ENCODE measurements at regions not wholly inside any gene's neighbourhood (a gene's known extent, or its start where the extent isn't known, plus 50 kb on each side); places are given as distances from the start of the nearest gene placed in this dataset.

DNA sequence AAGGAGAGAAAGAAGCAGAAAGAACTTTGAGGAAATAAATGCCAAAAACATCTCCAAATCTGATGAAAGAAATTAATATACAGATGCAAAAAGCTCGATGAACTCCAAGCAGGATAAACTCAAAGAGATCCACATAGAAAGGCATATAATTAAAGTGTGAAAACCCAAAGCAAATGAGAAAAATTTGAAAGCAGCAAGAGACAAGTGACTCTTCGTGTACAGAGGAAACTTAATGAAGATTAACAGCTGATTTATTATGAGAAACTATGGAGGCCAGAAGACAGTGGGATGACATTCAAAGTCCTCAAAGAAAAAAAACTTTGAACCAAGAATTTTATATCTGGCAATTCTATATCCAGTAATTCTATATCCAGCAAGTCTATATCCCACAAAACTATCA is 163.0 kb upstream of the TMCC3 start:
- no peak for DNase-seq

DNA sequence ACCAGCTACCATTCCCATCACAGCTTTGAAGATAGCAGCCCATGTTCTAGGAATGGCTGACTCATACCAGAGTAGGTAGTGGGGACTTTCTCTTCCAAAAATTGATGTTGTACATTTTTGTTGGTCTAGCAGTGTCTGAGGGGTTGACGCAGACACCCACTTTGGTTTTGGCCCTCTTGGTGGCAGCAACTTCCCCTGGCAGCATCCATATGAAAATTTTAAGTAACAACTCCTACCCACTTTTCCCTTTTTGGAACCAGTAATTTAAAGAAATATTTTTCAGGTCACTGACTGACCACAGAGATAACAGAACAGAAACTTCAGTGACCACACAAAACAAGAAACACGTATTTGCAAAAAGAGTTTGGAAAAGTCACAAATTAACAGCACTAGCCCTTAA is 162.0 kb upstream of the TMCC3 start:
- DNase-seq = no peak

DNA sequence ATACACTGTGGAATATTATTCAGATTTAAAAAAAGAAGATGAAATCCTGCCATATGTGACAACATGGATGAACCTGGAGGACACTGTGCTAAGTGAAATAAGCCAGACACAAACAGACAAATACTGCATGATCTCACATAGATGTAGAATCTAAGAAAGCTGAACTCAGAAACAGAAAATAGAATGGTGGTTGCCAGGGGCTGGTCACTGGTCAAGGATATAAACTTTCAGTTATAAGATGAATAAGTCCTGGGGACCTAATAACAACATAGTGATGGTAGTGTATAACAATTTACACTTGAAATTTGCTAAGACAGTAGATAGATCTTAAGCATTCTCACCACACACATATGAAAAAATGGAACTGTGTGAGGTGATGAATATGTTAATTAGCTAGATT is 161.3 kb upstream of the TMCC3 start:
- no peak for DNase-seq

DNA sequence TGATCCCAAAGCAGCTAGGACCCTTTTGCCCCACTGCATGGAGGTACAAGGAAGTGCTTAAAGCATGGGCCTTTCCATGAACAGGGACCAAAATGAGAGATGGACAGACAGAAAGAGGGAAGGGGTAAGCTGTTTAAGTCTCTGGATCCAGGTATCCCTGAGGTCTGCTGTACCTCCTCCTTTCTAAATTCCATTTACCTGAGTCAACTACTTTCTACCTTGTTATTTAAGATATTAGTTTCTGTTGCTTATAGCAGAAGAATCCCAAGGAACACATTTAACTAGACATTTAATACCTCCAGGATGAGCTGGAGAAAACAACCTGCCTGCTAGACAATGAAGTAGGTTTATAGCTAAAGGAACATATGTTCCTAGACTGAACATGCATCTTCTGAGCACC is 157.6 kb upstream of the TMCC3 start:
- no peak for DNase-seq

DNA sequence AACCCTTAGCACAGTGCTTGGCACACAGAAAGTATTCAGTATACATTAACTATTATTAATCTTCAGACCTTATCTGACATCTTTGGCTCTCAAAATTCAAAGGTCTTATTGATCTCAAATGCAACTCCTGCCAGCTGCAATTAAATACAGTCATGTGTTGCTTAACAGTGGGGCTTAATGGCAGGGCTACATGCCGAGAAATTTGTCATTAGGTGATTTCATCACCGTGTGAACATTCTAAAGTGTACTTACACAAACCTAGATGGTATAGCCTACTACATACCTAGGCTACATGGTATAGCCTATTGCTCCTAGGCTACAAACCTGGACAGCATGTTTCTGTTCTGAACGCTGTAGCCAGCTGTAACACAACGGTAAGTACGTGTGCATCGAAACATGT is 156.3 kb upstream of the TMCC3 start:
- no peak for DNase-seq

DNA sequence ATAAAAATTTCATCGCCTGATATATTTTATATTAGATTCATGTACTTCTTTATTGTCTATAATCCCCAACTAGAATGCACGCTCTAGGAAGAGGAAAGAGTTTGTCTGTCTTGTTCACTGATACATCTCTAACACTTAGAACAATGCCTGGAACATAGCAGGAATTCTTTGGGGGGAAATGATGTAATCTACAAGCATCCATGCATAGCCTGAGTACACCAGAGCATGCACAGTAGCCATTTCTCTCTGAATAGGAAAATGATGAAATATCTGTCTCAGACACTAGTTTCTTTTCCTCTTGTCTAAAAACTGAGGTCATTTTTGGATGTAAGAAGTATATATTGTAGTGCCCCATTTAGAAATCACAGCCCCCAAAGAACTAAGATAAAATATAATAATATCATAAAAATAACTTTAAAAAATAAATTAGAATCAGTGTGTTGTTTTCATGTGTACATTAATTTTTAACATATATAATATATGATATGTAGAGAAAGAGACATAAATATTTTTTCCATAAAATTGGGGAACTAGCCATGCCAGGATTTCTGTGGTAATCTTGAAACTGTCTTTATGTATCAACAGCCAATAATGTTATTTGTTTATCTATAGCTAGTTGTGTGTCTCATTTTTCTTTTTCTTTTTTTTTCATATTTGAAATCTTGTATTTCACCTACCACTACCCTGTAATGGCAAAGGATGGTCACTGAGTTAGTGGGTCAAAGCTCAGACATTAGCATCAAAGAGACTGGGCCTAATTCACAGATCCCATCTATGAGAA is 155.6 kb upstream of the TMCC3 start:
- DNase-seq = no peak

DNA sequence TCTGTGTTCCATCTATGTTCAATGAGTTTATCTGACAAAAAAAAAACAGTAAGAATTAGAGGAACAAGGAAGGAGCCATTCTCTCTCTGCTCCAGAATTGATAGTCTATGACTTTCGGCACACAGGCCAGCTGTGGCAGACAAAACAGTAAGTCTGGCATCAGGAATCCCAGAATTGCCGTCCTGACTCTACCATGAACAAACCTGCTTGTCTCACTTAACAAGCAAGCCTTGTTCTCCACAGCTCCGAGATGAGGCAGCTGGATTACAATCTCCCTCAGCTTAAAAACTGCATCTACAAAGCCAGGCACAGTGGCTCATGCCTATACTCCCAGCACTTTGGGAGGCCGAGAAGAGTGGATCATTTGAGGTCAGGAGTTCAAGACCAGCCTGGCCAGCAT is 153.6 kb upstream of the TMCC3 start:
- no peak for DNase-seq

DNA sequence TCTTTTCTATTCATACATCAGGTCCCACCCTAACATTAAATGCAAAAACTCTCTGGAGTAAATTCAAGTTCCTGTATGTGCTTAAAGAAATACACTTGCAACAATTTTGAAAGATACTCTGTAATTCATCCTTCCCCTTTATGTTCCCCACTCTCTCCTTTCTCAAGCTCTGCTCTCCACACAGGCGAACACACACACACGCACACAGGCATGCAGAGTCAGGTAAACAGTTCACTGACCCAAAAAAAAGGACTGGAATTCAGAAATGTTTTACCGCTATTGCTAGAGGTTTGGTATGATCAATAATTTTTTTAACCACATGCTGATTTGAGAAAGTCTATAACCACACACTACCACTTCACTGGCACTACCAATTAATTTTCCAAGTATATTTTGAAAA is 152.4 kb upstream of the TMCC3 start:
- DNase-seq = no peak

DNA sequence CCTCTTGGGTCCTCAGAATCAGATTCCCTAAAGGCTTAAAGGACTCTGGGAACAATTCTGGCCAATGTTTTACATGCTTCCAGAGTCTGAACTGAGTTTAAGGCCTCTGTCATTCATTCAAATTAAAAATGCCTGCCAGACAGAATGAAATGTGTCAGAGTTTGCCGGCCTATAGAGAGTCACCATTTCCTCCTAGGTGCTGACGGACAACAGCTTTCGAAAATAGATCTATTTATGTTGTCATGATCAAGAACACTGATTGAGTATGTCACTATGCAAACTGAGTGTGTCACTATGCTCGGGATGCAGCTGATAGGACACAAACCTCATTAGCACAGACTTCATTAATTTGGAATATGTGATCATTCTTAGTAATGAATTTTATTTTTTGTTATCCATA is 151.4 kb upstream of the TMCC3 start:
- no peak for DNase-seq

DNA sequence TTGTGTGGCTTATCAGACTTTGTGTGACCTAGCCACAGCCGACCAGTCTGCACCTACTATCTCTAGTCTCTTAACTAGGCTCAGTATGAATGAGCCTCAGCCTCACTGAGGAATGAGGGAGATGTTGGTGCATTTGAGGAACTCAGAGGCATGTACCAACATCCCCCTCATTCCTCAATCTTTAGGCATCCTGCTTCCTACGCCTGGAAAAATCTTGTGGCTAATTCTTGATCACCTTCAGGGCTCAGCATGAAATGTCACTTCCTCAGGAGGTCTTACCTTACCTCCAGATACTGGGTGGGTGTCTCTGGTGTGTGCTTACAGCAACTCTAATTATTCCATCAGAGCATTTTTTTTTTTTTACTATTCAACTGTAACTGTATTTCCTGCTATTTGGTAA is 148.8 kb upstream of the TMCC3 start:
- DNase-seq = no peak

DNA sequence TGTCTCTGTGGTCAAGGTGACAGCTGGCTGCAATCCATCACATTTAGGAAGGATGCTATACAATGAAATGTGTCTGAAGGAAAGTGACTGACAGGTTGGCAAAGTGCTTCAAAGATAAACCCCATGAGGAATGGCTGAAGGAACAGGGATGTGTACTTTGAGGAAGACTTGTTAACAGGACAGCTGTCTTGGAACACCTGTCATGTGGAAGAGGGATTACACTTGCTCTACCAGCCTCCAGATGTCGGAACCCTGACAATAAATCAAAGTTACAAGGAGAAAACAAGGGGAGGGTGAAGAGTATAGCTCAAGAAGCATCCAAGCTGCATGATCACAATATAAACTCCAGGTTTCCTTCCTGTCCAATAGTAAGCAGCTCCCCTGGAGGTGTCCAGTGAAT is 147.8 kb upstream of the TMCC3 start:
- no peak for DNase-seq

DNA sequence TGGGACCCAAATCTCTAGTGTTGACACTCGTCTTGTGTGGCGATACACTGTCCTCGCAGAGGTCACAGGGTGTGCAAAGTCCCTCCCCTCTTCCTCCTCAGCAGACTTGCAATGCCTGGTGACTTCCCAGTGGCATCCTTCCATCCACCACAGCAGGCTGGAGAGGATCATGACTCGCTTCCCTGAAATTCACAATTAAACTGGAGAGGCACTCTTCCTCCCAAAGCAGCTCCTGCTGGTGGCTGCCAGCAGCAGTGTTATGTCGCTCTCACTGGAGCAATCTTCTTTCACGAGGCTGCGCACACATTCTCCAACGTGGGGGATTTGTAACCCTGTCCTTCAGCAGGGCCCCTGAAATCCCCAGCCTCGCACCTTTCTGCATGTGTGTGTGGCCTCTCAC is 145.2 kb upstream of the TMCC3 start:
- no peak for DNase-seq

DNA sequence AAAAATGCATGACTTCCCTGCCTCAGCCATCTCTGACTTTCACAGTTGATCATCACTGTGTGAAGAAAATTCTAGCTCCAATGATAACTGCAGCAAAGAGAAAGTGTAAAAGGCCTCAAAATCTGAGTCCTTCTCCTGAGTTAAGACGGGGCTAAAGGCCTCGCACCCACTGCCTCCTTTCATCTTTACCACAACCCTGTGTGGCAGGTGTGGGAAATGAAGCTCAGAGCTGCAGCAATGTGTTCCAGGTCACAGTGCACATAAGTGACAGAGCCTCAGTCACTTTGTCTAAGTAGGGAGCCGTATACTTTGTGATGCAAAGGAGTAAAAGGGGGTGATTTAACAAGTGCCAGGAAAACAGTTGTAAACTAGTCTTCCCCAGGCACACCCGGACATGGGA is 144.7 kb upstream of the TMCC3 start:
- no peak for DNase-seq

DNA sequence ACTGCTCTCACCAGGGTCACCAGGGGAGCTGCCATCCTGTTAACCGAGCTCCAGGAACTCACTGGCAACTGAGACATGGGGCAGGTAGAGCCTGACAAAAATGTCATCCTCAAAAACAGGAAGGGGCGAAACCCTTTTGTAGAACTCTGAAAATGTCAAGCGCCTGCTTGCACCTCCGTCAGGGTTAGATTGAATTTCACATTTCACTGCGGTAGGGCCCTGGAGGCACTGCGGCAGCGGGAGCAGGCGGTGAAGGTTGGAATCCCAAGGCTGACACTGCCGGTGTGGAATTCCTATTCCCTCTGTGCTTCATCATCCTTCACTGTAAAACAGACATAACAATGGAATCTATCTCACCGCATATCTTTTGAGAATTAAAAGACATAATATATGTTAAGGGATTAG is 142.8 kb upstream of the TMCC3 start:
- DNase-seq = no peak

DNA sequence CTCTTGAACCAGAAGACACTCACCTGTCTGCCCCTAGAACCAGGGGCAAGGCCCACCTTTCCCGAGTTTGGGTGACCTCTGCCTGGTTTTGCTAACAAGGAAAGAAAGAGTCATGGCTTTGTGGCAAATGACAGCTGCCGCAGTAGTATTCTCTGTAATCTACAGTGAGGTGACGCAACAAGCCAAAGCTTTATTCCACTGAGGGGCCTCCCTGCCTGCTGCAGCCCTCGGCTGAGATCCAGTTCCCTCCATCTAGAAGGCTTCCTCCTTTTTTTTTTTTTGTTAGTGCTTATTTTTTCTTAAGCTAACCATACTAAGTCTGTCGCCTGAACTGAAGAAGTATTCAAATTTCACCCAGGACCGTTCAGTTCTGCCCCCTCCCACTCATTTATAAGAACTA is 142.3 kb upstream of the TMCC3 start:
- no peak for DNase-seq

DNA sequence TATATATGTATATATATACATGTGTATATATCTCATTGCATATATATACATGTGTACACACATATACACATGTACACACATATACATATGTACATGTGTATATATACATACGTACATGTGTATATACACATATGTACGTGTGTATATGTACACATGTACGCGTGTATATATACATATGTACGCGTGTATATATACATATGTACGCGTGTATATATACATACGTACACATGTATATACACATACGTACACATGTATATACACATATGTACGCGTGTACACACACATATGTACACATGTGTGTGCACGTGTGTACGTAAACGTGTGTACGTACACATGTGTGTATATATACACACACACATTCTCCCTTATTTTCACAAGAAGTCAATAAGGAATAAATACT is 141.6 kb upstream of the TMCC3 start:
- DNase-seq = no peak

DNA sequence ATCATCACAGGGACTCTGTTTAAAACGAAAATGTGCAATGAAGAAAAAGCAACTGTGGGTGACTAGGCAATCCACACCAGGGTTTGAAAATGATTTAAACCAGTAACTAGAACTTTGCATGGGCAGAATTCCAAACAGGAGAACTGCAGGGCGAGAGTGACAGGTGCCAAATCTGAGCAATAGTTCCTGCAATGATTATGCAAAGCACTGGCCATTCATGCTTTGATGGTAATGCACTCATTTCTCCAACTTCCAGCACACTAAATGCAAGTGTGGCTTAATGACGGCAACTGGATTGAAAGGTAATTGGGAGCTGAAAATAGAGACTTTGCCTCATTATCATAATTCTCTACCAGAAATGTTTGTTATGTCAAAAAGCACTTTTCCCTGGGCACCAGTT is 140.5 kb upstream of the TMCC3 start:
- DNase-seq = no peak

DNA sequence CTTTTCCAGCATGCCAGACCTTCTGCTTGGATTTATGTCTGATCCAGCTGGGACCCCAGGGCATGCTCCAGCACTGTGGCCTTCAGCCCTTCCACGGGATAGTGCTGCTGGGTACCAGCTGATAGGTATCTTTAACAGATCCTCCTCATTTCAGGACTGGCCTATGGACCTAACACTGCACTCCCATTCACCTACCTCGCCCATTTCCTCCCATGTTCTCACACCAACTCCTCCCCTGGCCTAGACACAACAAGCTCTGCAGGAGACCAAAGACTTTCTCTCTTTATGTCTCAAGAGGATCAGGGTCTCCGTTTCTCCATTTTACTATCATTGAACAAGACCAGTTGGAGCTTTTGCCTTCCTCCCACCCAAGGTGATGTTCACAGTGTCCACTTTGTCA is 140.0 kb upstream of the TMCC3 start:
- DNase-seq = no peak

DNA sequence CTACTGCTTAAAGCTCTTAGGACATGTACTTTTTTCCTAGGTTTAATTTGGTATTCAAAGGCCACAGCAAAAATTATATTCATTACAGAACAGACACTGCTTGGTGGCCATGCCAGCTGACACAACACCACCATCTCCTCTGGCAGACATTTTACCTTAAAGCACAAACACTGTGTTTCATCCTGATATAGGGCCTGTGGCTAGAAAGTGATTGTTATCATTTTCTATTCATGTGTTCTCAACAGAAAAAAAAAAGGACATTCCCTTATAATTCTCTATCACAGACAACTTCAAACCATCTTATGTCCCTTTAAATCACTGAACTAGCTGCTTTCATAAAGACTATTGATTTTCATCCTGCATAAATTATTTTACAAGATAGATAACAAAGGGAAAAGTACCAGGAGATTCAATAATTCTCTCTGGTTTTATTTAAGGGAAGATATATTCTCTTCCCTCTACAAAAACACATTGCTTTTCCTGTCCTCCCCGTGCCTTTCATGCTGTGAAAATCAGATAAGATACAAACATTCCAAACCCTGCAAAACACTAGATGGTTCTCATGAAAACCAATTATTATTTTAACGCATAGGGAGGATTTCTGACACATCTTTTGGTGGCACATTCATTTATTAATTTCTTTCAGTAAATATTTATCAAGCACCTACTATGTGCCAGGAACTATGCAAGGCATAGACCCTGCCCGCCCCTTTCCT is 139.3 kb upstream of the TMCC3 start:
- DNase-seq = no peak

DNA sequence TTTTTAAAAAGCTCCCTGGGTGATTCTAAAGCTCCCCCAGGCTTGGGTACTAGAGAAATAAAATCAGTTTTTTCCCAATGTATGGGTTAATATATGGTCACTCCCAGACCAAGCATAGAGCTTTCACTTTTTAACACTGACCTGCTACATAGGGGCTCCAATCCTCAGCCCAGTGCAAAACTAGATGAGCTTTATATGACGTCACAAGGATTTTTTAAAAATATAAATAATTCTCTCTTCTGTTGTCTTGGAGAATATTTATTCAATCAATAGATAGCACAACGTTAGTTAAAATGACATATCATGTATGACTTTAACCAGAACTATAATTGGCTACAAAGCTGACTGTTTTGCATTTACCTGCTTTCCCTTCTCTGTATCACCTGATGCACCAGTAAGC is 137.9 kb upstream of the TMCC3 start:
- DNase-seq = no peak

DNA sequence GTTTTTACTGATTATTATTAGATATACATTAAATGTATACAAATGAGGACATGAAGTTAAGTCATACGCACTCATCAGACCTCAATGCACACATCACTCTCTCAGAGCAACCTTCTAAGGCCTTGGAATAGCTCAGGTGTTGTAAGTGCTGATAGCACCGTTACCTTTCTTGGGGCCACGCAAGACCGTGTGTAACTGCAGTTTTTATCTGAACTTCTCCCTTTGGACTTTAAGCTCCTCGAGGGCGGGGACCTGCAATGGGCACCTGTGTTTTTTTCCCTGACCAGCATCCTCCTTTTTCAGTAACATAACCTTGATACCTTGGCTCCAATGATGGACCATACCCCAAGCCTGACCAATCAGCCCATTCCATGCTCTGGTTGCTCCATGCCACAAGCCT is 136.5 kb upstream of the TMCC3 start:
- no peak for DNase-seq

DNA sequence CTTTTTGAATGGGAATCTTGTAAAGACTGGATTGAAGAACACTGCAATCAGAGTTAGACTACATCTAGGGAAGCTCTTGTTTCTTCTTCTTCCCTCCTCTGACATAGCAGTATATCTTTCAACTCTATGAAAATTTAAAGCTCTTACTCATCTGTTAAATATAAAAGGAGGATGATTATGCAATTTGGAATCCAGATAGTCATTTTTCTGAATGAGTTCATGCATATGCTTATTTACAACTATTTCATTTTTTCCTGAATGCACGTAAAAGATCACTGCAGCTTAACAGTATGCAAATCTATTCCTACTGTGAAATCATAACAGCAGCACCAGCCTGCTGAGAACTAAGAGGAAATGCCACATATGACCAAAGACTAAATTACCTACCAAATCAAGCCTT is 133.5 kb upstream of the TMCC3 start:
- no peak for DNase-seq

DNA sequence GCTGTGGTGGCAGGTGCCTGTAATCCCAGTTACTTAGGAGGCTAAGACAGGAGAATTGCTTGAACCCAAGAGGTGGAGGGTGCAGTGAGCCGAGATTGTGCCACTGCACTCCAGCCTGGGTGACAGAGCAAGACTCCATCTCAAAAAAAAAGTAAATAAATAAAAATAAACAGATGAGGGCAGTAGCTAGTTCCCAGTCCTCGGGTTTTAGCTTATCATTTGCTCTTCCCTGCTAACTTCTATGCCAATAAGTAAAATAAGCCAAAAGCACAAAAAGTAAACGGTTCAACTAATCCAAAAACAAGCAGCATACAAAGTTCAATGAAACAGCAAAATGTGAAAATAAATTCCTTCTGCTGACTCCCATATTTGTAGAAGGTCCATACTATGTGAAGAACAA is 133.0 kb upstream of the TMCC3 start:
- no peak for DNase-seq

DNA sequence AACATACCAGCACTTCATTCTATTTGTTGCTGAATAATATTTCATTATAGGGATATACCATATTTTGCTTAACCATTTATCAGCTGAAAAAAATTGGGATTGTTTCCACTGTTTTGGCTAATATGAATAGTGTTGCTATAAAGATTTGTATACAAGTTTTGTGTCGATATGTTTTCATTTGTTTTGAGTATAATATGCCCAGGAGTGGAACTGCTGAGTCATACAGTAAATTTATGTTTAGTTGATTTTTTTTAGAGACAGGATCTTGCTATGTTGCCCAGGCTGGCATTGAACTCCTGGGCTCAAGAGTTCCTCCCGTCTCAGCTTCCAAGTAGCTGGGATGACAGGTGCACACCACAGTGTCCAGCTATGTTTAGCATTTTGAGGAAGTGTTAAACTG is 131.5 kb upstream of the TMCC3 start:
- no peak for DNase-seq

DNA sequence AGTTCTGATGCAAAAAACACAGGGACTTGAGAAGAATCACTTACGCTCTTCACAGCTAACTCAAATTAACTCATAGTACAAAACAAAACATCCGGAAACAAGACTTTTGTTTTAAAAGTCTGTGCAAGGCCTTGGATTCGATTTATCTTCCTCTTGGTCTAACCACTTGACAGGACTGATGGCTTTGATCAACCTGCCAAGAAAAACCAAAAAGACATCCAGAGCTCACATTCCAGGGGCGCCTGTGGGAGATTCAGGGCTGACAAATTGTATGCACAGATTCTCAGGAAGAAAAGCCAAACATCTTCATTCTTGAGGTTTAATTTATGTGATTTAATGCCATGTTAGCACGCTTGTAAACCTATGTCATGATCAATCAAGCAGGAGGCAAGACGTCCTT is 129.1 kb upstream of the TMCC3 start:
- DNase-seq = no peak
